ENCODE measurements at regions not wholly inside any gene's neighbourhood (a gene's known extent, or its start where the extent isn't known, plus 50 kb on each side); places are given as distances from the start of the nearest gene placed in this dataset.

DNA sequence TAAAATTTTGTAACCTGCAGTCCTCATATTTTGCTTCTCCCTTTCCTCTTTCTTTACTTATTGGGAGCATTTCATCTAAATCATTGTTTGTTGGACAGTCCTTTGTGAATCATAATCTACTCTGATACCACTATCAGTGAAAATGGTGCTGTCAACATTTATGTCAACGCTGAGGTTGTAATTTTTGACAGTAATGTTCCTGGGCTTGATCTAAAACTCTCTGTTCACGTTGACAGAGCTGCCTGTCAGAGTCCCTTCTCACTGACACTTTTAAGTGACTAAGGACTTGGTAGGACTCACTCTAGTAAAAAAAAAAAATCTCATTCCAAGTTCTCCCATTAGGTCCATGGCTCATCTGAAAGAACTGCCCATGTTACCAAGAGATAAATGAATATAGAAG, 1640.8 kb upstream of the PIK3C3 start:
- no peak overlapping the region for H2AFZ ChIP-seq
- DNase-seq (ENCODE audit: low spot score): no peak
- H3K4me3 ChIP-seq: no peak overlapping the region
- no peak for ATAC-seq
- H3F3A ChIP-seq (replicated peaks; ENCODE audit: low read depth): no peaks in the 10 kb centered on the region
- no peak overlapping the region for H3K27ac Mint-ChIP-seq
- no peak overlapping the region for H3K27ac ChIP-seq (ENCODE audit: low read depth)
- no peak overlapping the region for H3K4me2 ChIP-seq
- no peaks in the 10 kb centered on the region for H3K36me3 ChIP-seq (ENCODE audit: insufficient read depth)
- H3K27me3 Mint-ChIP-seq (ENCODE audit: insufficient read depth, low read depth, poor library complexity): no peaks in the 10 kb centered on the region
- H3K4me1 Mint-ChIP-seq: no peaks in the 10 kb centered on the region
- TF ChIP-seq JUNB (IDR thresholded peaks at IDR 0.05; ENCODE audit: unreplicated experiment): no peak
- TF ChIP-seq ZNF114 (CRISPR knock-in tag; IDR thresholded peaks at IDR 0.05): no peak
- TF ChIP-seq ZNF331 (CRISPR knock-in tag; IDR thresholded peaks at IDR 0.05; ENCODE audit: low read depth): no peak
- TF ChIP-seq, protein P1, sequence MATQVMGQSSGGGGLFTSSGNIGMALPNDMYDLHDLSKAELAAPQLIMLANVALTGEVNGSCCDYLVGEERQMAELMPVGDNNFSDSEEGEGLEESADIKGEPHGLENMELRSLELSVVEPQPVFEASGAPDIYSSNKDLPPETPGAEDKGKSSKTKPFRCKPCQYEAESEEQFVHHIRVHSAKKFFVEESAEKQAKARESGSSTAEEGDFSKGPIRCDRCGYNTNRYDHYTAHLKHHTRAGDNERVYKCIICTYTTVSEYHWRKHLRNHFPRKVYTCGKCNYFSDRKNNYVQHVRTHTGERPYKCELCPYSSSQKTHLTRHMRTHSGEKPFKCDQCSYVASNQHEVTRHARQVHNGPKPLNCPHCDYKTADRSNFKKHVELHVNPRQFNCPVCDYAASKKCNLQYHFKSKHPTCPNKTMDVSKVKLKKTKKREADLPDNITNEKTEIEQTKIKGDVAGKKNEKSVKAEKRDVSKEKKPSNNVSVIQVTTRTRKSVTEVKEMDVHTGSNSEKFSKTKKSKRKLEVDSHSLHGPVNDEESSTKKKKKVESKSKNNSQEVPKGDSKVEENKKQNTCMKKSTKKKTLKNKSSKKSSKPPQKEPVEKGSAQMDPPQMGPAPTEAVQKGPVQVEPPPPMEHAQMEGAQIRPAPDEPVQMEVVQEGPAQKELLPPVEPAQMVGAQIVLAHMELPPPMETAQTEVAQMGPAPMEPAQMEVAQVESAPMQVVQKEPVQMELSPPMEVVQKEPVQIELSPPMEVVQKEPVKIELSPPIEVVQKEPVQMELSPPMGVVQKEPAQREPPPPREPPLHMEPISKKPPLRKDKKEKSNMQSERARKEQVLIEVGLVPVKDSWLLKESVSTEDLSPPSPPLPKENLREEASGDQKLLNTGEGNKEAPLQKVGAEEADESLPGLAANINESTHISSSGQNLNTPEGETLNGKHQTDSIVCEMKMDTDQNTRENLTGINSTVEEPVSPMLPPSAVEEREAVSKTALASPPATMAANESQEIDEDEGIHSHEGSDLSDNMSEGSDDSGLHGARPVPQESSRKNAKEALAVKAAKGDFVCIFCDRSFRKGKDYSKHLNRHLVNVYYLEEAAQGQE (IDR thresholded peaks at IDR 0.05; ENCODE audit: unreplicated experiment): no peak
- no peak for TF ChIP-seq NANOG (IDR thresholded peaks at IDR 0.05; ENCODE audit: borderline replicate concordance)
- no peak for TF ChIP-seq EZH2phosphoT487 (IDR thresholded peaks at IDR 0.05; ENCODE audit: unreplicated experiment)
- no peak for TF ChIP-seq STAT1 (IDR thresholded peaks at IDR 0.05; ENCODE audit: unreplicated experiment)
- no peak for TF ChIP-seq ETS1 (IDR thresholded peaks at IDR 0.05)
- TF ChIP-seq, protein P2, sequence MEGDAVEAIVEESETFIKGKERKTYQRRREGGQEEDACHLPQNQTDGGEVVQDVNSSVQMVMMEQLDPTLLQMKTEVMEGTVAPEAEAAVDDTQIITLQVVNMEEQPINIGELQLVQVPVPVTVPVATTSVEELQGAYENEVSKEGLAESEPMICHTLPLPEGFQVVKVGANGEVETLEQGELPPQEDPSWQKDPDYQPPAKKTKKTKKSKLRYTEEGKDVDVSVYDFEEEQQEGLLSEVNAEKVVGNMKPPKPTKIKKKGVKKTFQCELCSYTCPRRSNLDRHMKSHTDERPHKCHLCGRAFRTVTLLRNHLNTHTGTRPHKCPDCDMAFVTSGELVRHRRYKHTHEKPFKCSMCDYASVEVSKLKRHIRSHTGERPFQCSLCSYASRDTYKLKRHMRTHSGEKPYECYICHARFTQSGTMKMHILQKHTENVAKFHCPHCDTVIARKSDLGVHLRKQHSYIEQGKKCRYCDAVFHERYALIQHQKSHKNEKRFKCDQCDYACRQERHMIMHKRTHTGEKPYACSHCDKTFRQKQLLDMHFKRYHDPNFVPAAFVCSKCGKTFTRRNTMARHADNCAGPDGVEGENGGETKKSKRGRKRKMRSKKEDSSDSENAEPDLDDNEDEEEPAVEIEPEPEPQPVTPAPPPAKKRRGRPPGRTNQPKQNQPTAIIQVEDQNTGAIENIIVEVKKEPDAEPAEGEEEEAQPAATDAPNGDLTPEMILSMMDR (conservative IDR thresholded peaks at IDR 0.05; ENCODE audit: low read depth in 2 of 2): no peak
- no peak for TF ChIP-seq CREB1 (CRISPR knock-in tag; IDR thresholded peaks at IDR 0.05; ENCODE audit: low read depth)
- TF ChIP-seq, protein P3, sequence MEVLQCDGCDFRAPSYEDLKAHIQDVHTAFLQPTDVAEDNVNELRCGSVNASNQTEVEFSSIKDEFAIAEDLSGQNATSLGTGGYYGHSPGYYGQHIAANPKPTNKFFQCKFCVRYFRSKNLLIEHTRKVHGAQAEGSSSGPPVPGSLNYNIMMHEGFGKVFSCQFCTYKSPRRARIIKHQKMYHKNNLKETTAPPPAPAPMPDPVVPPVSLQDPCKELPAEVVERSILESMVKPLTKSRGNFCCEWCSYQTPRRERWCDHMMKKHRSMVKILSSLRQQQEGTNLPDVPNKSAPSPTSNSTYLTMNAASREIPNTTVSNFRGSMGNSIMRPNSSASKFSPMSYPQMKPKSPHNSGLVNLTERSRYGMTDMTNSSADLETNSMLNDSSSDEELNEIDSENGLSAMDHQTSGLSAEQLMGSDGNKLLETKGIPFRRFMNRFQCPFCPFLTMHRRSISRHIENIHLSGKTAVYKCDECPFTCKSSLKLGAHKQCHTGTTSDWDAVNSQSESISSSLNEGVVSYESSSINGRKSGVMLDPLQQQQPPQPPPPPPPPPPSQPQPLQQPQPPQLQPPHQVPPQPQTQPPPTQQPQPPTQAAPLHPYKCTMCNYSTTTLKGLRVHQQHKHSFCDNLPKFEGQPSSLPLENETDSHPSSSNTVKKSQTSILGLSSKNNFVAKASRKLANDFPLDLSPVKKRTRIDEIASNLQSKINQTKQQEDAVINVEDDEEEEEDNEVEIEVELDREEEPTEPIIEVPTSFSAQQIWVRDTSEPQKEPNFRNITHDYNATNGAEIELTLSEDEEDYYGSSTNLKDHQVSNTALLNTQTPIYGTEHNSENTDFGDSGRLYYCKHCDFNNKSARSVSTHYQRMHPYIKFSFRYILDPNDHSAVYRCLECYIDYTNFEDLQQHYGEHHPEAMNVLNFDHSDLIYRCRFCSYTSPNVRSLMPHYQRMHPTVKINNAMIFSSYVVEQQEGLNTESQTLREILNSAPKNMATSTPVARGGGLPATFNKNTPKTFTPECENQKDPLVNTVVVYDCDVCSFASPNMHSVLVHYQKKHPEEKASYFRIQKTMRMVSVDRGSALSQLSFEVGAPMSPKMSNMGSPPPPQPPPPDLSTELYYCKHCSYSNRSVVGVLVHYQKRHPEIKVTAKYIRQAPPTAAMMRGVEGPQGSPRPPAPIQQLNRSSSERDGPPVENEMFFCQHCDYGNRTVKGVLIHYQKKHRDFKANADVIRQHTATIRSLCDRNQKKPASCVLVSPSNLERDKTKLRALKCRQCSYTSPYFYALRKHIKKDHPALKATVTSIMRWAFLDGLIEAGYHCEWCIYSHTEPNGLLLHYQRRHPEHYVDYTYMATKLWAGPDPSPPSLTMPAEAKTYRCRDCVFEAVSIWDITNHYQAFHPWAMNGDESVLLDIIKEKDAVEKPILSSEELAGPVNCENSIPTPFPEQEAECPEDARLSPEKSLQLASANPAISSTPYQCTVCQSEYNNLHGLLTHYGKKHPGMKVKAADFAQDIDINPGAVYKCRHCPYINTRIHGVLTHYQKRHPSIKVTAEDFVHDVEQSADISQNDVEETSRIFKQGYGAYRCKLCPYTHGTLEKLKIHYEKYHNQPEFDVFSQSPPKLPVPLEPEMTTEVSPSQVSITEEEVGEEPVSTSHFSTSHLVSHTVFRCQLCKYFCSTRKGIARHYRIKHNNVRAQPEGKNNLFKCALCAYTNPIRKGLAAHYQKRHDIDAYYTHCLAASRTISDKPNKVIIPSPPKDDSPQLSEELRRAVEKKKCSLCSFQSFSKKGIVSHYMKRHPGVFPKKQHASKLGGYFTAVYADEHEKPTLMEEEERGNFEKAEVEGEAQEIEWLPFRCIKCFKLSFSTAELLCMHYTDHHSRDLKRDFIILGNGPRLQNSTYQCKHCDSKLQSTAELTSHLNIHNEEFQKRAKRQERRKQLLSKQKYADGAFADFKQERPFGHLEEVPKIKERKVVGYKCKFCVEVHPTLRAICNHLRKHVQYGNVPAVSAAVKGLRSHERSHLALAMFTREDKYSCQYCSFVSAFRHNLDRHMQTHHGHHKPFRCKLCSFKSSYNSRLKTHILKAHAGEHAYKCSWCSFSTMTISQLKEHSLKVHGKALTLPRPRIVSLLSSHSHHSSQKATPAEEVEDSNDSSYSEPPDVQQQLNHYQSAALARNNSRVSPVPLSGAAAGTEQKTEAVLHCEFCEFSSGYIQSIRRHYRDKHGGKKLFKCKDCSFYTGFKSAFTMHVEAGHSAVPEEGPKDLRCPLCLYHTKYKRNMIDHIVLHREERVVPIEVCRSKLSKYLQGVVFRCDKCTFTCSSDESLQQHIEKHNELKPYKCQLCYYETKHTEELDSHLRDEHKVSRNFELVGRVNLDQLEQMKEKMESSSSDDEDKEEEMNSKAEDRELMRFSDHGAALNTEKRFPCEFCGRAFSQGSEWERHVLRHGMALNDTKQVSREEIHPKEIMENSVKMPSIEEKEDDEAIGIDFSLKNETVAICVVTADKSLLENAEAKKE (CRISPR knock-in tag; IDR thresholded peaks at IDR 0.05): no peak
- TF ChIP-seq EZH2 (IDR thresholded peaks at IDR 0.05; ENCODE audit: low read depth, unreplicated experiment): no peak
- TF ChIP-seq POLR2AphosphoS5 (IDR thresholded peaks at IDR 0.05; ENCODE audit: low read depth): no peak
- H3K9me2 ChIP-seq (ENCODE audit: insufficient read depth): no peaks in the 10 kb centered on the region
- H4K20me1 ChIP-seq (replicated peaks; ENCODE audit: insufficient read depth): no peaks in the 10 kb centered on the region
- H3K4me3 Mint-ChIP-seq: no peak overlapping the region
- H3K79me2 ChIP-seq (replicated peaks; ENCODE audit: insufficient read depth): no peaks in the 10 kb centered on the region
- no peaks in the 10 kb centered on the region for H3K4me1 ChIP-seq (ENCODE audit: insufficient read depth)
- no peaks in the 10 kb centered on the region for H3K27me3 ChIP-seq (ENCODE audit: insufficient read depth)
- H3K36me3 Mint-ChIP-seq (ENCODE audit: low read depth): no peaks in the 10 kb centered on the region
- no peaks in the 10 kb centered on the region for H3K9me3 Mint-ChIP-seq

All from GM23338 (cell line).